Natural killer cell (primary cell): ENCODE measurements at regions not wholly inside any gene's neighbourhood (a gene's known extent, or its start where the extent isn't known, plus 50 kb on each side); places are given as distances from the start of the nearest gene placed in this dataset.

Experiments
- ATAC-seq, 3 donors: fragments of 150-1000 bp in 2 of 3; fragments of 200-7000 bp in 1 of 3; cut with Tn5 transposase; 1 replicate in 1 of 3; 2 replicates in 2 of 3; pipeline ENCODE4 v1.10.0; 2021; ENCODE audit warnings: mild to moderate bottlenecking in 2 of 3, moderate library complexity in 2 of 3
- DNase-seq, 2 donors: peaks; one replicate each; pipeline versions ENCODE4 v3.0.0 to v3.0.0-alpha.2; 2013 to 2021; ENCODE audit warnings: mixed read lengths in 1 of 2
- H3K27ac ChIP-seq: one replicate; pipeline ENCODE4 v1.5.1; 2013; ENCODE audit warnings: mild to moderate bottlenecking, low read length
- H3K27me3 ChIP-seq: one replicate; pipeline ENCODE4 v1.6.1; 2013; ENCODE audit warnings: low read length; ENCODE audit not compliant: control insufficient read depth, insufficient read depth
- H3K36me3 ChIP-seq: one replicate; pipeline ENCODE4 v1.6.1; 2013; ENCODE audit warnings: low read length; ENCODE audit not compliant: control insufficient read depth, insufficient read depth
- H3K4me1 ChIP-seq: one replicate; pipeline ENCODE4 v1.6.1; 2013; ENCODE audit warnings: low read length; ENCODE audit not compliant: control insufficient read depth, insufficient read depth
- H3K4me3 ChIP-seq: one replicate; pipeline ENCODE4 v1.5.1; 2013; ENCODE audit warnings: low read length
- H3K9me3 ChIP-seq: one replicate; pipeline ENCODE4 v1.6.1; 2013; ENCODE audit warnings: low read length; ENCODE audit not compliant: control insufficient read depth, insufficient read depth
- H3K27ac Mint-ChIP-seq, 2 donors: one replicate each; pipeline ENCODE4 v1.8.0; 2022; ENCODE audit warnings: mild to moderate bottlenecking in 2 of 2, mixed read lengths in 2 of 2, moderate library complexity in 1 of 2
- H3K27me3 Mint-ChIP-seq, 2 donors: one replicate each; pipeline ENCODE4 v1.8.0; 2022; ENCODE audit warnings: low read depth in 2 of 2, mixed read lengths in 2 of 2
- H3K36me3 Mint-ChIP-seq: one replicate; pipeline ENCODE4 v1.8.0; 2022; ENCODE audit warnings: mixed read lengths
- H3K4me1 Mint-ChIP-seq, 2 donors: one replicate each; pipeline ENCODE4 v1.8.0; 2022; ENCODE audit warnings: mixed read lengths in 2 of 2
- H3K4me3 Mint-ChIP-seq: one replicate; pipeline ENCODE4 v1.8.0; 2022; ENCODE audit warnings: mild to moderate bottlenecking, moderate library complexity, mixed read lengths
- H3K9me3 Mint-ChIP-seq, 2 donors: one replicate each; pipeline ENCODE4 v1.8.0; 2022; ENCODE audit warnings: mixed read lengths in 2 of 2
- WGBS: methylation state at CpG from one replicate; pipeline ENCODE4 v1.1.7; 2013; ENCODE audit warnings: missing lambda C conversion rate; ENCODE audit not compliant: insufficient coverage; 5-methylcytosine and 5-hydroxymethylcytosine counted together
- intact Hi-C: fragments of 100-400 bp; cut with micrococcal nuclease; formaldehyde crosslinking; loops from one replicate; pipeline ENCODE4 v1.14.2; 2022
- TF ChIP-seq, protein P1 (sequence below): fragments of 200-600 bp; IDR thresholded peaks from one replicate; pipeline ENCODE4 v1.8.0; 2022; ENCODE audit warnings: antibody characterized with exemption

DNA sequence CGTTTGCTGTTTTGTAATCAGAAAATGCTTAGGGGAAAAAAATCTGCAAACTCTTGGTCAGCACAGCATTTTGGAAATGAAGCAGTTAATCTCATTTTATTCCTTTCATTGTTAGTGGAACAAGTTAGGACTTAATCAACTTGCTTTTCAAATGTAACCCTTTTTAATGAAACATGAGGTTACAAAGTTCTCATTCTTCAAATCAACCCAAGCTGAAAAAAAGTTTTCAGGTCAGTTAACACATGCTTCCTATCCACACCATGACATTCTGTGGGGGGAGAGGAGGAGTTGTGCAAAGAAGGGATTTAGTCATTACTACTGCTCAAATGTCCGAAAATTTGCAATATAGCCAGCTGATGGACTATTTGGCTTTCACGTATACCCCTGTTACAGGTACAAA, 283.2 kb upstream of the LYPLAL1 start:
- no peaks in the 10 kb centered on the region for H3K4me1 ChIP-seq
- TF ChIP-seq, protein P1, sequence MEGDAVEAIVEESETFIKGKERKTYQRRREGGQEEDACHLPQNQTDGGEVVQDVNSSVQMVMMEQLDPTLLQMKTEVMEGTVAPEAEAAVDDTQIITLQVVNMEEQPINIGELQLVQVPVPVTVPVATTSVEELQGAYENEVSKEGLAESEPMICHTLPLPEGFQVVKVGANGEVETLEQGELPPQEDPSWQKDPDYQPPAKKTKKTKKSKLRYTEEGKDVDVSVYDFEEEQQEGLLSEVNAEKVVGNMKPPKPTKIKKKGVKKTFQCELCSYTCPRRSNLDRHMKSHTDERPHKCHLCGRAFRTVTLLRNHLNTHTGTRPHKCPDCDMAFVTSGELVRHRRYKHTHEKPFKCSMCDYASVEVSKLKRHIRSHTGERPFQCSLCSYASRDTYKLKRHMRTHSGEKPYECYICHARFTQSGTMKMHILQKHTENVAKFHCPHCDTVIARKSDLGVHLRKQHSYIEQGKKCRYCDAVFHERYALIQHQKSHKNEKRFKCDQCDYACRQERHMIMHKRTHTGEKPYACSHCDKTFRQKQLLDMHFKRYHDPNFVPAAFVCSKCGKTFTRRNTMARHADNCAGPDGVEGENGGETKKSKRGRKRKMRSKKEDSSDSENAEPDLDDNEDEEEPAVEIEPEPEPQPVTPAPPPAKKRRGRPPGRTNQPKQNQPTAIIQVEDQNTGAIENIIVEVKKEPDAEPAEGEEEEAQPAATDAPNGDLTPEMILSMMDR = no peak
- WGBS = 74% methylated on average over 3 of the region's 3 CpGs
- Mint-ChIP-seq H3K4me1 (no peaks in the 10 kb centered on the region), H3K36me3 (no peaks in the 10 kb centered on the region), H3K4me3 (no peak overlapping the region), H3K27me3 (no peaks in the 10 kb centered on the region), H3K27ac (no peak overlapping the region), H3K9me3 (peaks cover 0 to 2% of the 10 kb centered on the region in 2 donors)
- H3K27me3 ChIP-seq = no peaks in the 10 kb centered on the region
- no peak overlapping the region for H3K4me3 ChIP-seq
- H3K27ac ChIP-seq = no peak overlapping the region
- no peaks in the 10 kb centered on the region for H3K9me3 ChIP-seq
- no peak for DNase-seq
- ATAC-seq = no peak
- H3K36me3 ChIP-seq = no peaks in the 10 kb centered on the region
- intact Hi-C loops = no loop called here

DNA sequence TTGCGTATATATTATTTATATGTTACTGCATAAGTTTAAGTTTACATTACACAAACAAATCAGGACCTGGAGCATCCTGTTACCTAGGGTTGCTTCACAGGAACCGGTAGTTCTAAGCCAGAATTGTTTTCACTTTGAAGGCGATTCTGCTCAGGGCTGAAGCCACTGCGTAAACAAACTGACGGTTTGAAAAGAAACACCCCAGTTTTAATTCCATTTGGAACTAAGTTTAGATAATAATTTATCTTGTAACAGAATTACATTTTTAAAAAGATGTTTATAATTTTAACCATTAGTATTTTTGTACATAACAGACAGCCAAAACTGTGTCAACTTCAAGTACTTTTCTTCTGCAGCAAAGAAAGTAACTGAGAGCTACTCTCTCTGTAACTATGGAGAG, 282.1 kb upstream of the LYPLAL1 start:
- no peaks in the 10 kb centered on the region for H3K27me3 ChIP-seq
- H3K27ac ChIP-seq = no peak overlapping the region
- WGBS = 69% methylated on average over 2 of the region's 5 CpGs
- DNase-seq = no peak
- H3K4me3 ChIP-seq = no peak overlapping the region
- no peaks in the 10 kb centered on the region for H3K27me3 Mint-ChIP-seq
- no peak for ATAC-seq
- H3K4me3 Mint-ChIP-seq = no peak overlapping the region
- H3K4me1 ChIP-seq = no peaks in the 10 kb centered on the region
- H3K36me3 ChIP-seq = no peaks in the 10 kb centered on the region
- no peaks in the 10 kb centered on the region for H3K4me1 Mint-ChIP-seq
- peaks cover 2 to 4% of the 10 kb centered on the region in 2 donors for H3K9me3 Mint-ChIP-seq
- intact Hi-C loops = no loop called here
- H3K36me3 Mint-ChIP-seq = no peaks in the 10 kb centered on the region
- H3K9me3 ChIP-seq = no peaks in the 10 kb centered on the region
- no peak overlapping the region for H3K27ac Mint-ChIP-seq
- TF ChIP-seq, protein P1 = no peak

DNA sequence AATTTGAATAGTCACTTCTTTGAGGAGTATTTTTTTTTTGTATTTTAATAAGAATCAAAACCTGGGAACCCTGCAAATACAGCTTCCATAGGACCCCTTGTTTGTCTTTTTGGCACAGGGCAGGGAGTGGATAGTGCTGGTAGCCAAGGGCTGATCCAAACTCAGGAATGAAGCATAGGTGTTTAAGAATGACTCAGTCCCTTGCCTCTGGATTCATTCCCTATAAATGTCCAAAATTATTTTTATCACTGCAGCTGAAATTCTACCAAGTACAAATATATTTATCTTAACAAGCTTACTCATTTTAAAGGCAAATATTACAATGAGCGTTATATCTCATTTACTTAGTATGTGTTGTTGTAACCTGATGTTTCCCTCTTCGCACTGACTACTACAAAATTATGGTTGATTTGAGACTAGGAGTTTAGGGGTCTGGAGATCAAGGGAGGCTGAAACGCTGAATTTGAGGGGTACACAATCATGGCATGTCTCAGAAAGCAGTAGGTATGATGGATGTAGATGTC, 278.6 kb upstream of the LYPLAL1 start:
- Mint-ChIP-seq H3K27ac (no peak overlapping the region), H3K9me3 (peaks cover 6 to 8% of the 10 kb centered on the region in 2 donors), H3K4me1 (no peaks in the 10 kb centered on the region), H3K4me3 (no peak overlapping the region), H3K36me3 (no peaks in the 10 kb centered on the region), H3K27me3 (no peaks in the 10 kb centered on the region)
- TF ChIP-seq, protein P1 = no peak
- intact Hi-C loops = no loop called here
- Histone ChIP-seq H3K4me1 (no peaks in the 10 kb centered on the region), H3K9me3 (peaks cover 3% of the 10 kb centered on the region), H3K4me3 (no peak overlapping the region), H3K27ac (no peak overlapping the region), H3K27me3 (no peaks in the 10 kb centered on the region), H3K36me3 (no peaks in the 10 kb centered on the region)
- DNase-seq (no peak), ATAC-seq (no peak)
- 74% methylated on average over 2 of the region's 3 CpGs for WGBS

DNA sequence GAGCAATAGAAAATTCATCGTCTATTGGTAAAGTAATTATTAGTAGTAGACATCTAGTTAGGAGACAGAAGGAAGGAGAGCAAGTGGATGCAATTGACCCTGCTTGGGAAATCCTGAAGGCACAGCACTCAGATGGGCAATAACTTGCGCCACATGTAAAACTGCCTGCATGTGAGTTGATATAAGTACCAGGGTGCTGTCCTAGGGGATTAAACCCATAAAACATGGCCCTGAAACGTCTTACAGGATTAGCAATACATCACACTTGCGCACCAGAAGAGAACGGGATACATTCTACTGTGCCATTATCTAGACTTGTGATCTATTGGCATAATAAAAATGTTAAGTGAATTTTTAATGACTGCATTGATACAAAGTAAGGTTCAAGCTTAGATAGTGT, 277.5 kb upstream of the LYPLAL1 start:
- Histone ChIP-seq H3K27ac (no peak overlapping the region), H3K36me3 (no peaks in the 10 kb centered on the region), H3K27me3 (no peaks in the 10 kb centered on the region), H3K4me1 (no peaks in the 10 kb centered on the region), H3K4me3 (no peak overlapping the region), H3K9me3 (peaks cover 3% of the 10 kb centered on the region)
- Mint-ChIP-seq H3K36me3 (no peaks in the 10 kb centered on the region), H3K27me3 (no peaks in the 10 kb centered on the region), H3K9me3 (peaks cover 8 to 12% of the 10 kb centered on the region in 2 donors), H3K4me1 (no peaks in the 10 kb centered on the region), H3K4me3 (no peak overlapping the region), H3K27ac (no peak overlapping the region)
- 82% methylated on average over 5 of the region's 5 CpGs for WGBS
- ATAC-seq = no peak
- no peak for DNase-seq
- intact Hi-C loops = no loop called here
- TF ChIP-seq, protein P1 = no peak
